H1 (cell line): ENCODE measurements at regions not wholly inside any gene's neighbourhood (a gene's known extent, or its start where the extent isn't known, plus 50 kb on each side); places are given as distances from the start of the nearest gene placed in this dataset.

Source experiments
- BRCA1 ChIP-seq: IDR thresholded peaks from 2 replicates; pipeline ENCODE4 v1.6.1; 2012; ENCODE audit warnings: low read depth, low read length, improper control_type of control experiment
- CREB1 ChIP-seq: IDR thresholded peaks from 2 replicates; pipeline ENCODE4 v1.6.1; 2012; ENCODE audit warnings: inconsistent platforms
- CTBP2 ChIP-seq: IDR thresholded peaks from 2 replicates; pipeline ENCODE4 v1.7.0; 2011; ENCODE audit warnings: borderline replicate concordance, mild to moderate bottlenecking, moderate library complexity, mixed read lengths, low read length; ENCODE audit not compliant: insufficient read depth, insufficient read length
- EP300 ChIP-seq, 2 experiments: IDR thresholded peaks; 1 replicate in 1 of 2; 2 replicates in 1 of 2; pipeline ENCODE4 v1.6.1; 2011 to 2012; ENCODE audit warnings: low read depth in 2 of 2, low read length in 2 of 2, mild to moderate bottlenecking in 2 of 2, borderline replicate concordance in 1 of 2, inconsistent platforms in 1 of 2, moderate library complexity in 1 of 2
- GTF2F1 ChIP-seq: IDR thresholded peaks from 2 replicates; pipeline ENCODE4 v1.6.1; 2012; ENCODE audit warnings: low read depth, low read length, improper control_type of control experiment, borderline replicate concordance
- JUND ChIP-seq: IDR thresholded peaks from 2 replicates; pipeline ENCODE4 v1.6.1; 2011; ENCODE audit warnings: mild to moderate bottlenecking, improper control_type of control experiment, low read length
- NANOG ChIP-seq: IDR thresholded peaks from 2 replicates; pipeline ENCODE4 v1.6.1; 2011; ENCODE audit warnings: low read length, low read depth, mild to moderate bottlenecking, inconsistent platforms; ENCODE audit not compliant: insufficient read depth, poor library complexity, severe bottlenecking
- POLR2A ChIP-seq, 2 experiments: IDR thresholded peaks; 1 replicate in 1 of 2; 2 replicates in 1 of 2; pipeline ENCODE4 v1.6.1; 2011; ENCODE audit warnings: low read depth in 2 of 2, low read length in 2 of 2, mild to moderate bottlenecking in 2 of 2; ENCODE audit errors: control extremely low read depth in 1 of 2
- SIX5 ChIP-seq: IDR thresholded peaks from 2 replicates; pipeline ENCODE4 v1.6.1; 2011; ENCODE audit warnings: mild to moderate bottlenecking, low read depth, low read length
- SP4 ChIP-seq: IDR thresholded peaks from 2 replicates; pipeline ENCODE4 v1.6.1; 2012; ENCODE audit warnings: low read length, inconsistent platforms
- TAF1 ChIP-seq: IDR thresholded peaks from 2 replicates; pipeline ENCODE4 v1.6.1; 2011; ENCODE audit warnings: mild to moderate bottlenecking, low read depth, low read length
- TF ChIP-seq, protein P1 (sequence below): IDR thresholded peaks from 2 replicates; pipeline ENCODE4 v1.6.1; 2011; ENCODE audit warnings: low read length, improper control_type of control experiment

DNA sequence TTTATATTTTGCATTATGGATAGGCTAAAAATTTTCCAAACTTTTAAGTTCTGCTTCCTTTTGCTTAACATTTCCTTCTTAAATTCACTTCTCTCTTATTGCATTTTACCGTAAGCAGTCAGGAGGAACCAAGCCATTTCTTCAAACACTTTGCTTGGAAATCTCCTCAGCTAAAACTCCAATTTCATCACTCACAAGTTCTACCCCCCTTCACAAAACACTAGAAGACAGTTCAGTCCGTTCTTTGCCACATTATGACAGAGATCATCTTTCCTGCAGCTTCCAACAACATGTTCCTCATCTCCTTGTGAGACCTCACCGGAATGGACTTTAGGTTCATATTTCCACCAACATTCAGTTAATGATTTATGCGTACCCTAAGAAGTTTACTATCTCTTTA is 79.2 kb upstream of the LY86 start (continued):
- TF ChIP-seq CREB1 (no peak), EP300 (IDR thresholded peaks at IDR 0.05; ENCODE audit: borderline replicate concordance in 1 of 2, low read depth in 2 of 2, low read length in 2 of 2) (no peak), CTBP2 (no peak), BRCA1 (no peak), SIX5 (no peak), NANOG (no peak), SP4 (no peak), TAF1 (no peak), GTF2F1 (no peak), POLR2A (IDR thresholded peaks at IDR 0.05; ENCODE audit: control extremely low read depth in 1 of 2, low read depth in 2 of 2, low read length in 2 of 2) (no peak), JUND (no peak)
- TF ChIP-seq, protein P1, sequence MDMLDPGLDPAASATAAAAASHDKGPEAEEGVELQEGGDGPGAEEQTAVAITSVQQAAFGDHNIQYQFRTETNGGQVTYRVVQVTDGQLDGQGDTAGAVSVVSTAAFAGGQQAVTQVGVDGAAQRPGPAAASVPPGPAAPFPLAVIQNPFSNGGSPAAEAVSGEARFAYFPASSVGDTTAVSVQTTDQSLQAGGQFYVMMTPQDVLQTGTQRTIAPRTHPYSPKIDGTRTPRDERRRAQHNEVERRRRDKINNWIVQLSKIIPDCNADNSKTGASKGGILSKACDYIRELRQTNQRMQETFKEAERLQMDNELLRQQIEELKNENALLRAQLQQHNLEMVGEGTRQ, result no peak
